ENCODE measurements at regions not wholly inside any gene's neighbourhood (a gene's known extent, or its start where the extent isn't known, plus 50 kb on each side); places are given as distances from the start of the nearest gene placed in this dataset.

- DNase-seq (ENCODE audit: low read depth), result no peak
- H3K4me3 ChIP-seq (ENCODE audit: low read depth, low read length), result no peak overlapping the region
- no peak for TF ChIP-seq CTCF (IDR thresholded peaks at IDR 0.05; ENCODE audit: low read depth, low read length, missing control alignments)
Observed at GRCh38 chr10:90192825-90193224, 491.4 kb downstream of the KIF20B start.

GRCh38 chr10:90193240-90193985, 492.0 kb downstream of the KIF20B start:
- TF ChIP-seq CTCF (IDR thresholded peaks at IDR 0.05; ENCODE audit: low read depth, low read length, missing control alignments), result no peak
- DNase-seq (ENCODE audit: low read depth), result no peak
- no peak overlapping the region for H3K4me3 ChIP-seq (ENCODE audit: low read depth, low read length)

DNA sequence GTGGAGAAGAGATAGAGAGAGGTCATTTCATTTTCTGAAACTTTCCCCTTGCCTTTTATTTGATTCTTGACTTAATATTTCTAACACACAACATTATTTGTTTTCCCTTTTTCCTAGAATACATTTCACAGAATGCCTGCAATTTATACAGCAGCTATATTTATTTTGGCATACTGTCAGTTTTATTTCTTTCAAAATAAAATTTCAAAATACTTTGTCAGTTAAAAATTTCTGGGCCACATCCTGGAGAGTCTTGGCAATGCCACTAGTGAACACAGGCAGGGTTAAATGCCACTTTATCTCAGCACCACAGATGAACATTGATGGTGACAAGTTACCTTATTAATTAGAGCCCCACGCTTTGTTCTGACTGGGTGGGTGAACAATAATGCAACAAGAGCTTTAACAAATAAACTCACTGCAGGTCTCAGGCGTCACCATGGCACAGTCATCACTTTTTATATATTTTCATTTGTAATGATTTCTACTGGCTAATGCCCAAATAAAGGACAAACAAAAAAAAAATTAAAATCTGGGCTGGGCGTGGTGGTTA, 494.0 kb downstream of the KIF20B start:
- no peak for DNase-seq (ENCODE audit: low read depth)
- no peak overlapping the region for H3K4me3 ChIP-seq (ENCODE audit: low read depth, low read length)
- no peak for TF ChIP-seq CTCF (IDR thresholded peaks at IDR 0.05; ENCODE audit: low read depth, low read length, missing control alignments)

DNA sequence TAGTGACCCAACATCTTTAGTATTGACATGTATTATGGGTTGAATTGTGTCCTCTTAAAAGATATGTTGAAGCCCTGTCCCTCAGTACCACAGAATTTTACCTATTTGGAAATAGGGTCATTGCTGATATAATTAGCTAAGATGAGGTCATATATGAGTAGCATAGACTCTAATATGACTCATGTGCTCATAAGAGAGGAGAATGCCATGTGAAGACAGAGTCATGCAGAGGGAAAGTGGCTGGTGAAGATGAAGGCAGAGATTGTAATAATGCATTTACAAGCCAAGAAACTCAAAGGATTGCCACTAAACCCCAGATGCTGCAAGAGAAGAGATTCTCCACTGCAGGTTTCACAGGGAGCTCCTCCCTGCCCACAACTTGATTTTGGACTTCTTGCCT, 496.4 kb downstream of the KIF20B start:
- H3K4me3 ChIP-seq (ENCODE audit: low read depth, low read length), result no peak overlapping the region
- TF ChIP-seq CTCF (IDR thresholded peaks at IDR 0.05; ENCODE audit: low read depth, low read length, missing control alignments), result no peak
- DNase-seq (ENCODE audit: low read depth), result no peak

DNA sequence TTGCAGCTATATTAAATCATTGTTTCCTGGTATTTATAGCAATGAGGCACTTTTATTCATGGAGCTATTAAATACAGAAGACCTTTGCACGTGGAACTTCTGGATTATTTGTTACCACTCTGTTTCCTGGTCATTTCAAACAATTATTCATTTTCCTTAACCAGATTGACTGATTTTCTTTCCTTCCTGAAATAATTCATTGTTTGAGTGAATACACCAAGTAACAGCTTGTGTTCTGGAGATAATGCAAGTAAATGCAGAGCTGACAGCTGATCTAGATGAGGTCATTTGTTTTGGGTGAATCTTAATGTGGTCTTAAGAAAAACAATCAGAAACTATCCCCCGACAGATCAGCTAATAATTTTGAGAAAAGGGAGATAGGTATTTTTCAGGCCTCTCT, 497.7 kb downstream of the KIF20B start:
- DNase-seq (ENCODE audit: low read depth), result no peak
- no peak overlapping the region for H3K4me3 ChIP-seq (ENCODE audit: low read depth, low read length)
- no peak for TF ChIP-seq CTCF (IDR thresholded peaks at IDR 0.05; ENCODE audit: low read depth, low read length, missing control alignments)

GRCh38 chr10:90199513-90199912, 498.1 kb downstream of the KIF20B start:
- no peak for DNase-seq (ENCODE audit: low read depth)
- TF ChIP-seq CTCF (IDR thresholded peaks at IDR 0.05; ENCODE audit: low read depth, low read length, missing control alignments), result no peak
- H3K4me3 ChIP-seq (ENCODE audit: low read depth, low read length), result no peak overlapping the region

All from GM12864 (cell line).